Trophoblast cell (in vitro differentiated cells and primary cell): ENCODE measurements at regions not wholly inside any gene's neighbourhood (a gene's known extent, or its start where the extent isn't known, plus 50 kb on each side); places are given as distances from the start of the nearest gene placed in this dataset.

Source experiments
- DNase-seq, 2 donors: peaks; one replicate each; pipeline ENCODE4 v3.0.0-alpha.2; 2016
- H2AFZ ChIP-seq: 2 replicates; pipeline ENCODE4 v1.6.1; 2013; ENCODE audit warnings: low read length, moderate library complexity, mild to moderate bottlenecking; ENCODE audit not compliant: insufficient read depth, poor library complexity
- H2AK5ac ChIP-seq: 2 replicates; pipeline ENCODE4 v1.6.1; 2013; ENCODE audit warnings: mild to moderate bottlenecking, low read length
- H2BK120ac ChIP-seq: 2 replicates; pipeline ENCODE4 v1.6.1; 2013; ENCODE audit warnings: low read length, mild to moderate bottlenecking, moderate library complexity; ENCODE audit not compliant: insufficient read depth, poor library complexity
- H2BK12ac ChIP-seq: 2 replicates; pipeline ENCODE4 v1.6.1; 2013; ENCODE audit warnings: mild to moderate bottlenecking, low read length, moderate library complexity
- H2BK5ac ChIP-seq: 2 replicates; pipeline ENCODE4 v1.6.1; 2013; ENCODE audit warnings: low read length, low read depth, moderate library complexity, mild to moderate bottlenecking; ENCODE audit not compliant: poor library complexity
- H3K14ac ChIP-seq: 2 replicates; pipeline ENCODE4 v1.6.1; 2013; ENCODE audit warnings: mild to moderate bottlenecking, low read length
- H3K18ac ChIP-seq: 2 replicates; pipeline ENCODE4 v1.6.1; 2013; ENCODE audit warnings: mild to moderate bottlenecking, low read length
- H3K23ac ChIP-seq: 2 replicates; pipeline ENCODE4 v1.6.1; 2013; ENCODE audit warnings: low read length
- H3K27ac ChIP-seq: 2 replicates; pipeline ENCODE4 v1.5.1; 2013; ENCODE audit warnings: low read depth, mild to moderate bottlenecking, inconsistent platforms, low read length, moderate library complexity
- H3K27me3 ChIP-seq: 2 replicates; pipeline ENCODE4 v1.6.1; 2013; ENCODE audit warnings: inconsistent platforms, mild to moderate bottlenecking, low read length, moderate library complexity; ENCODE audit not compliant: insufficient read depth
- H3K36me3 ChIP-seq, 2 experiments: 1 replicate in 1 of 2; 2 replicates in 1 of 2; pipeline ENCODE4 v1.6.1; 2013; ENCODE audit warnings: low read length in 2 of 2, mild to moderate bottlenecking in 2 of 2, moderate library complexity in 1 of 2; ENCODE audit not compliant: insufficient read depth in 2 of 2, control insufficient read depth in 1 of 2
- H3K4ac ChIP-seq: 2 replicates; pipeline ENCODE4 v1.6.1; 2013; ENCODE audit warnings: low read depth, mild to moderate bottlenecking, low read length, moderate library complexity
- H3K4me1 ChIP-seq, 2 experiments: 1 replicate in 1 of 2; 2 replicates in 1 of 2; pipeline ENCODE4 v1.6.1; 2013; ENCODE audit warnings: low read length in 2 of 2, mild to moderate bottlenecking in 2 of 2, moderate library complexity in 1 of 2; ENCODE audit not compliant: insufficient read depth in 2 of 2, control insufficient read depth in 1 of 2
- H3K4me2 ChIP-seq: 2 replicates; pipeline ENCODE4 v1.6.1; 2013; ENCODE audit warnings: inconsistent platforms, mild to moderate bottlenecking, low read length, moderate library complexity
- H3K4me3 ChIP-seq: 2 replicates; pipeline ENCODE4 v1.5.1; 2013; ENCODE audit warnings: mild to moderate bottlenecking, low read depth, low read length, inconsistent platforms
- H3K79me1 ChIP-seq: one replicate; pipeline ENCODE4 v1.6.1; 2013; ENCODE audit warnings: low read length
- H3K79me2 ChIP-seq: 2 replicates; pipeline ENCODE4 v1.6.1; 2013; ENCODE audit warnings: low read length, mild to moderate bottlenecking; ENCODE audit not compliant: control insufficient read depth, insufficient read depth, poor library complexity
- H3K9ac ChIP-seq: 2 replicates; pipeline ENCODE4 v1.6.1; 2013; ENCODE audit warnings: mild to moderate bottlenecking, low read length
- H3K9me3 ChIP-seq: 2 replicates; pipeline ENCODE4 v1.6.1; 2013; ENCODE audit warnings: low read depth, mild to moderate bottlenecking, control low read depth, inconsistent platforms, low read length; ENCODE audit not compliant: insufficient read depth
- H4K12ac ChIP-seq: 2 replicates; pipeline ENCODE4 v1.6.1; 2013; ENCODE audit warnings: low read depth, mild to moderate bottlenecking, low read length, moderate library complexity
- H4K8ac ChIP-seq: 2 replicates; pipeline ENCODE4 v1.6.1; 2013; ENCODE audit warnings: low read depth, mild to moderate bottlenecking, low read length, moderate library complexity
- H4K91ac ChIP-seq: one replicate; pipeline ENCODE4 v1.6.1; 2013; ENCODE audit warnings: low read depth, mild to moderate bottlenecking, low read length, moderate library complexity
- WGBS: extraction: QIAGEN DNeasy Blood & Tissue Kit; methylation state at CpG from one replicate; pipeline ENCODE4 v1.1.7; 2013; ENCODE audit warnings: missing lambda C conversion rate; ENCODE audit not compliant: insufficient read length, insufficient coverage; ENCODE audit errors: extremely low coverage; 5-methylcytosine and 5-hydroxymethylcytosine counted together

GRCh38 chr17:33769066-33769465 is 476.0 kb upstream of the ASIC2 start:
- no peak for DNase-seq

GRCh38 chr17:33776304-33776703 is 478.8 kb upstream of the CCL2 start:
- no peak overlapping the region for H2AFZ ChIP-seq
- H3K79me1 ChIP-seq: no peaks in the 10 kb centered on the region
- H2BK120ac ChIP-seq: no peak overlapping the region
- H3K4ac ChIP-seq: no peak overlapping the region
- H4K12ac ChIP-seq: no peak overlapping the region
- H3K79me2 ChIP-seq: no peaks in the 10 kb centered on the region
- H2AK5ac ChIP-seq: no peak overlapping the region
- H3K9me3 ChIP-seq: no peaks in the 10 kb centered on the region
- no peaks in the 10 kb centered on the region for H3K36me3 ChIP-seq
- no peak overlapping the region for H4K91ac ChIP-seq
- no peak overlapping the region for H4K8ac ChIP-seq
- no peak overlapping the region for H3K9ac ChIP-seq
- no peak overlapping the region for H3K27ac ChIP-seq
- H3K23ac ChIP-seq: no peak overlapping the region
- H3K4me3 ChIP-seq: no peak overlapping the region
- H3K18ac ChIP-seq: no peak overlapping the region
- no peak overlapping the region for H3K14ac ChIP-seq
- no peak for DNase-seq
- H2BK5ac ChIP-seq: no peak overlapping the region
- H3K4me1 ChIP-seq: no peaks in the 10 kb centered on the region
- no peaks in the 10 kb centered on the region for H3K27me3 ChIP-seq
- no peak overlapping the region for H3K4me2 ChIP-seq
- WGBS: no CpG with 5 or more reads among the region's 4 CpGs
- no peak overlapping the region for H2BK12ac ChIP-seq

More at GRCh38 chr17:33769066-33769465, 476.0 kb upstream of the ASIC2 start:
- Histone ChIP-seq H4K91ac (no peak overlapping the region), H2BK5ac (no peak overlapping the region), H3K79me1 (no peaks in the 10 kb centered on the region), H2BK120ac (no peak overlapping the region), H3K9me3 (no peaks in the 10 kb centered on the region), H3K14ac (no peak overlapping the region), H3K27me3 (no peaks in the 10 kb centered on the region), H3K4ac (no peak overlapping the region), H3K79me2 (no peaks in the 10 kb centered on the region), H4K8ac (no peak overlapping the region), H2AK5ac (no peak overlapping the region), H3K27ac (no peak overlapping the region), H2AFZ (no peak overlapping the region), H3K18ac (no peak overlapping the region), H3K4me1 (no peaks in the 10 kb centered on the region), H3K4me3 (no peak overlapping the region), H3K23ac (no peak overlapping the region), H3K9ac (no peak overlapping the region), H3K4me2 (no peak overlapping the region), H4K12ac (no peak overlapping the region), H3K36me3 (no peaks in the 10 kb centered on the region), H2BK12ac (no peak overlapping the region)
- WGBS: no CpG with 5 or more reads among the region's 4 CpGs

DNA sequence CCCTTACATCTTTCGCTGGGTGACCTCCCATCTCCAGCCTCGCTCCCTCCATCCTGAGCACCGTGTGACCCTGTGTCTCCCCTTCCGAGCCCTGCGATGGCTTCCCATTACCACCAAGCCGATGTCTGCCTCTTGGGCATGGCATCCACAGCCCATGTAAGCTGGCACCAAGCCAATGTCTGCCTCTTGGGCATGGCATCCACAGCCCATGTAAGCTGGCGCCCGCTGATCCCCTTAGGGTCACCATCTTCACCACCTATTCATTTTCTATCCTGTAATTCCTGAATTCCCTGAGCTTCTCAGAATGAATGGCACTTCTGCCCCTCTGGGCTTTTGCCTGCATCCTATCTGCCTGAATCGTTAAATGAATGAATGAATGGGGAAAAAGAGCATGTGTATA is 478.2 kb upstream of the CCL2 start:
- no CpG with 5 or more reads among the region's 9 CpGs for WGBS
- no peak overlapping the region for H2BK5ac ChIP-seq

GRCh38 chr17:33777674-33778073 is 477.4 kb upstream of the CCL2 start:
- H3K4me3 ChIP-seq: no peak overlapping the region
- H3K36me3 ChIP-seq: no peaks in the 10 kb centered on the region
- no peak overlapping the region for H4K91ac ChIP-seq
- H3K4me2 ChIP-seq: no peak overlapping the region
- H2BK5ac ChIP-seq: no peak overlapping the region
- no peaks in the 10 kb centered on the region for H3K9me3 ChIP-seq
- no peaks in the 10 kb centered on the region for H3K27me3 ChIP-seq
- H3K27ac ChIP-seq: no peak overlapping the region
- no peak for DNase-seq
- no peak overlapping the region for H4K12ac ChIP-seq
- no peak overlapping the region for H2BK120ac ChIP-seq
- H2BK12ac ChIP-seq: no peak overlapping the region
- H3K9ac ChIP-seq: no peak overlapping the region
- no peak overlapping the region for H3K18ac ChIP-seq
- H3K4me1 ChIP-seq: no peaks in the 10 kb centered on the region
- no peak overlapping the region for H3K14ac ChIP-seq
- no peak overlapping the region for H4K8ac ChIP-seq
- no peak overlapping the region for H2AK5ac ChIP-seq
- no peaks in the 10 kb centered on the region for H3K79me1 ChIP-seq
- WGBS: no CpG with 5 or more reads among the region's 5 CpGs
- H3K23ac ChIP-seq: peak overlapping the region; percentile 68
- H3K79me2 ChIP-seq: no peaks in the 10 kb centered on the region
- H3K4ac ChIP-seq: no peak overlapping the region
- H2AFZ ChIP-seq: no peak overlapping the region

More for the DNA sequence above, 478.2 kb upstream of the CCL2 start:
- H3K4me1 ChIP-seq: no peaks in the 10 kb centered on the region
- no peak overlapping the region for H3K4me2 ChIP-seq
- H3K27me3 ChIP-seq: no peaks in the 10 kb centered on the region
- no peak overlapping the region for H3K4ac ChIP-seq
- H2AK5ac ChIP-seq: no peak overlapping the region
- H3K4me3 ChIP-seq: no peak overlapping the region
- no peak overlapping the region for H4K8ac ChIP-seq
- H2AFZ ChIP-seq: no peak overlapping the region
- H3K23ac ChIP-seq: no peak overlapping the region
- H3K79me1 ChIP-seq: no peaks in the 10 kb centered on the region
- no peaks in the 10 kb centered on the region for H3K36me3 ChIP-seq
- no peaks in the 10 kb centered on the region for H3K79me2 ChIP-seq
- no peak overlapping the region for H3K18ac ChIP-seq
- H4K12ac ChIP-seq: no peak overlapping the region
- no peak overlapping the region for H2BK120ac ChIP-seq
- no peak overlapping the region for H3K9ac ChIP-seq
- H3K14ac ChIP-seq: no peak overlapping the region
- no peak overlapping the region for H4K91ac ChIP-seq
- no peaks in the 10 kb centered on the region for H3K9me3 ChIP-seq
- no peak overlapping the region for H3K27ac ChIP-seq
- H2BK12ac ChIP-seq: no peak overlapping the region
- no peak for DNase-seq
